ENCODE measurements at regions not wholly inside any gene's neighbourhood (a gene's known extent, or its start where the extent isn't known, plus 50 kb on each side); places are given as distances from the start of the nearest gene placed in this dataset.

GRCh38 chr2:122634920-122635319 lies 879.5 kb downstream of the TSN start (continued):
- TF ChIP-seq RXRA (IDR thresholded peaks at IDR 0.05; ENCODE audit: insufficient read depth, low read depth, low read length) (no peak), KDM4A (IDR thresholded peaks at IDR 0.05; ENCODE audit: low read depth, low read length, severe bottlenecking) (no peak), SUZ12 (IDR thresholded peaks at IDR 0.05; ENCODE audit: low read length) (no peak)
